ENCODE measurements at regions not wholly inside any gene's neighbourhood (a gene's known extent, or its start where the extent isn't known, plus 50 kb on each side); places are given as distances from the start of the nearest gene placed in this dataset.

DNA sequence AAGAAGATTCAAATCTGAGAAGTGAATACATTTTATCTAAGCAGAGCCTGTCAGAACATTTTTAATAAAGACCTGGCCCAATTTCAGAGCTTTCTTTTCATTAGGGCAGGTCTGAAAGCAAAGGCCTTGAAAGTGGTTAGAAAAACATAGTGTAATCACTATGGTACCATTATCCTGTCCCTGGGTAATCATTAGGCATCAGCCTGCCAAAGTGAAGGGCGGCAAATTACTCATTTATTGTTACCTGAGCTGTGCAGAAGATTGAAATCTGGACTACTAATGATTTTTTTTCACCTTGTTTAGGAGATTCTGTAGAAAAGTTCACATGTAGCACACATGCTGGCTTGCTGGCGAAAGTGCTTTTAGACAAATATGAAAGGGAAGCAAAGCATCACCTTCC, 92.6 kb upstream of the PRKD1 start:
- no peaks in the 10 kb centered on the region for H4K20me1 ChIP-seq (ENCODE audit: control insufficient read depth, insufficient read depth)

DNA sequence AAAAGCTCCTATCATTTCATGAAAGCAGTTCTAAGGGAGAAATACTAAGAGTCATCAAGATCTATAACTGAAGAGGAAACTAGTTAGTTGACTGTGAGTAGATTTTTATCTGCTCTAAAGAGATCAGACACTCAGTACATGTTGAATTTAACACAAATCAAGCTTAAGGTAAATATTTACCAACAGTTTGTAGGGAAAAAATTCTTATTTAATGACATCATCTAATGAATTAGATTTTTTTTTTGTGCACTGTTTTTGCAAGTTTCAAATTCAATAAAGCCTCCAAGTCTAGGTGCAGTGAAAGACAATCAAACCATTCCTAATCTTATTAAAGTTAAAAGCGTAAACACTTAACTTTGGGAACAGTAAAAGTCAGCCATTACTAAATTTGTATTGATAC, 93.0 kb upstream of the PRKD1 start:
- in situ Hi-C loops (cut with MboI) (no loop called here), intact Hi-C loops (cut with micrococcal nuclease; ENCODE audit: unreplicated experiment) (no loop called here)
- POLR2A ChIA-PET = no interaction called here
- ATAC-seq (no peak), DNase-seq (ENCODE audit: low read depth, low spot score) (no peak), FAIRE-seq (no peak)
- Histone ChIP-seq H3K79me2 (ENCODE audit: control insufficient read depth, insufficient read depth, low read length) (no peaks in the 10 kb centered on the region), H3K27ac (ENCODE audit: control insufficient read depth, insufficient read depth) (no peak overlapping the region), H3K27me3 (replicated peaks in 1 of 2; ENCODE audit: control insufficient read depth in 2 of 2, insufficient read depth in 2 of 2, low read length in 1 of 2) (no peaks in the 10 kb centered on the region), H2AFZ (ENCODE audit: control insufficient read depth, low read depth, low read length) (no peak overlapping the region), H3K4me2 (ENCODE audit: control insufficient read depth, insufficient read depth) (no peak overlapping the region), H3K4me3 (no peak overlapping the region), H4K20me1 (ENCODE audit: control insufficient read depth, insufficient read depth) (no peaks in the 10 kb centered on the region), H3K36me3 (ENCODE audit: control insufficient read depth in 2 of 2, insufficient read depth in 2 of 2, low read length in 1 of 2) (no peaks in the 10 kb centered on the region), H3K9ac (ENCODE audit: control insufficient read depth, insufficient read depth, low read length) (no peak overlapping the region), H3K9me3 (replicated peaks; ENCODE audit: control insufficient read depth, insufficient read depth, low read length) (no peaks in the 10 kb centered on the region), H3K4me1 (ENCODE audit: control insufficient read depth, insufficient read depth, low read length) (no peaks in the 10 kb centered on the region)
- RAD21 ChIA-PET (ENCODE audit: unreplicated experiment) = no interaction called here
- 78% methylated on average over 1 of the region's 1 CpG for WGBS (ENCODE audit: insufficient coverage, insufficient replicate concordance, low lambda C conversion rate, missing lambda C conversion rate)
- CTCF ChIA-PET = no interaction called here
- no TSS peak for BruUV-seq (replicated peaks)
- SMC1A ChIA-PET (ENCODE audit: uncharacterized antibody, unreplicated experiment) = no interaction called here
- no peak for TF ChIP-seq ZNF274 (IDR thresholded peaks at IDR 0.05; ENCODE audit: insufficient read depth, insufficient read length)
- no peak for TF ChIP-seq NR2C1 (IDR thresholded peaks at IDR 0.05)
- TF ChIP-seq, protein P1, sequence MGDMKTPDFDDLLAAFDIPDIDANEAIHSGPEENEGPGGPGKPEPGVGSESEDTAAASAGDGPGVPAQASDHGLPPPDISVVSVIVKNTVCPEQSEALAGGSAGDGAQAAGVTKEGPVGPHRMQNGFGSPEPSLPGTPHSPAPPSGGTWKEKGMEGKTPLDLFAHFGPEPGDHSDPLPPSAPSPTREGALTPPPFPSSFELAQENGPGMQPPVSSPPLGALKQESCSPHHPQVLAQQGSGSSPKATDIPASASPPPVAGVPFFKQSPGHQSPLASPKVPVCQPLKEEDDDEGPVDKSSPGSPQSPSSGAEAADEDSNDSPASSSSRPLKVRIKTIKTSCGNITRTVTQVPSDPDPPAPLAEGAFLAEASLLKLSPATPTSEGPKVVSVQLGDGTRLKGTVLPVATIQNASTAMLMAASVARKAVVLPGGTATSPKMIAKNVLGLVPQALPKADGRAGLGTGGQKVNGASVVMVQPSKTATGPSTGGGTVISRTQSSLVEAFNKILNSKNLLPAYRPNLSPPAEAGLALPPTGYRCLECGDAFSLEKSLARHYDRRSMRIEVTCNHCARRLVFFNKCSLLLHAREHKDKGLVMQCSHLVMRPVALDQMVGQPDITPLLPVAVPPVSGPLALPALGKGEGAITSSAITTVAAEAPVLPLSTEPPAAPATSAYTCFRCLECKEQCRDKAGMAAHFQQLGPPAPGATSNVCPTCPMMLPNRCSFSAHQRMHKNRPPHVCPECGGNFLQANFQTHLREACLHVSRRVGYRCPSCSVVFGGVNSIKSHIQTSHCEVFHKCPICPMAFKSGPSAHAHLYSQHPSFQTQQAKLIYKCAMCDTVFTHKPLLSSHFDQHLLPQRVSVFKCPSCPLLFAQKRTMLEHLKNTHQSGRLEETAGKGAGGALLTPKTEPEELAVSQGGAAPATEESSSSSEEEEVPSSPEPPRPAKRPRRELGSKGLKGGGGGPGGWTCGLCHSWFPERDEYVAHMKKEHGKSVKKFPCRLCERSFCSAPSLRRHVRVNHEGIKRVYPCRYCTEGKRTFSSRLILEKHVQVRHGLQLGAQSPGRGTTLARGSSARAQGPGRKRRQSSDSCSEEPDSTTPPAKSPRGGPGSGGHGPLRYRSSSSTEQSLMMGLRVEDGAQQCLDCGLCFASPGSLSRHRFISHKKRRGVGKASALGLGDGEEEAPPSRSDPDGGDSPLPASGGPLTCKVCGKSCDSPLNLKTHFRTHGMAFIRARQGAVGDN (IDR thresholded peaks at IDR 0.05) = no peak
- TF ChIP-seq BCL11A (IDR thresholded peaks at IDR 0.05; ENCODE audit: low read depth, low read length) = no peak
- TF ChIP-seq PML (IDR thresholded peaks at IDR 0.05; ENCODE audit: low read length) = no peak
- no peak for TF ChIP-seq FOXM1 (IDR thresholded peaks at IDR 0.05; ENCODE audit: low read depth, low read length)
- no peak for TF ChIP-seq IKZF2 (IDR thresholded peaks at IDR 0.05)
- TF ChIP-seq, protein P2, sequence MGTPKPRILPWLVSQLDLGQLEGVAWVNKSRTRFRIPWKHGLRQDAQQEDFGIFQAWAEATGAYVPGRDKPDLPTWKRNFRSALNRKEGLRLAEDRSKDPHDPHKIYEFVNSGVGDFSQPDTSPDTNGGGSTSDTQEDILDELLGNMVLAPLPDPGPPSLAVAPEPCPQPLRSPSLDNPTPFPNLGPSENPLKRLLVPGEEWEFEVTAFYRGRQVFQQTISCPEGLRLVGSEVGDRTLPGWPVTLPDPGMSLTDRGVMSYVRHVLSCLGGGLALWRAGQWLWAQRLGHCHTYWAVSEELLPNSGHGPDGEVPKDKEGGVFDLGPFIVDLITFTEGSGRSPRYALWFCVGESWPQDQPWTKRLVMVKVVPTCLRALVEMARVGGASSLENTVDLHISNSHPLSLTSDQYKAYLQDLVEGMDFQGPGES (IDR thresholded peaks at IDR 0.05) = no peak
- TF ChIP-seq RCOR1 (conservative IDR thresholded peaks at IDR 0.05; ENCODE audit: low read depth, low read length) = no peak
- no peak for TF ChIP-seq MTA3 (IDR thresholded peaks at IDR 0.05; ENCODE audit: borderline replicate concordance, low read length)

More for the DNA sequence above, 92.6 kb upstream of the PRKD1 start:
- intact Hi-C loops (cut with micrococcal nuclease; ENCODE audit: unreplicated experiment) (no loop called here), in situ Hi-C loops (cut with MboI) (no loop called here)
- H3K9me3 ChIP-seq (replicated peaks; ENCODE audit: control insufficient read depth, insufficient read depth, low read length) = no peaks in the 10 kb centered on the region
- H3K27ac ChIP-seq (ENCODE audit: control insufficient read depth, insufficient read depth) = no peak overlapping the region
- ATAC-seq (no peak), DNase-seq (ENCODE audit: low read depth, low spot score) (no peak), FAIRE-seq (no peak)
- ChIA-PET SMC1A (ENCODE audit: uncharacterized antibody, unreplicated experiment) (no interaction called here), POLR2A (no interaction called here), RAD21 (ENCODE audit: unreplicated experiment) (no interaction called here), CTCF (no interaction called here)
- TF ChIP-seq, protein P3, sequence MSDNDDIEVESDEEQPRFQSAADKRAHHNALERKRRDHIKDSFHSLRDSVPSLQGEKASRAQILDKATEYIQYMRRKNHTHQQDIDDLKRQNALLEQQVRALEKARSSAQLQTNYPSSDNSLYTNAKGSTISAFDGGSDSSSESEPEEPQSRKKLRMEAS (IDR thresholded peaks at IDR 0.05; ENCODE audit: low read depth, low read length) = no peak
- TF ChIP-seq TCF3 (IDR thresholded peaks at IDR 0.05; ENCODE audit: borderline replicate concordance, insufficient read depth, low read depth, low read length) (no peak), FOXK2 (IDR thresholded peaks at IDR 0.05) (no peak), POLR2A (IDR thresholded peaks at IDR 0.05; ENCODE audit: low read depth, low read length) (no peak), RUNX3 (IDR thresholded peaks at IDR 0.05; ENCODE audit: low read length) (no peak), DPF2 (IDR thresholded peaks at IDR 0.05) (no peak)
- TF ChIP-seq, protein P2 (IDR thresholded peaks at IDR 0.05) = no peak
- no peaks in the 10 kb centered on the region for H3K79me2 ChIP-seq (ENCODE audit: control insufficient read depth, insufficient read depth, low read length)
- no peaks in the 10 kb centered on the region for H3K27me3 ChIP-seq (replicated peaks in 1 of 2; ENCODE audit: control insufficient read depth in 2 of 2, insufficient read depth in 2 of 2, low read length in 1 of 2)
- H3K4me3 ChIP-seq = no peak overlapping the region
- no peaks in the 10 kb centered on the region for H3K36me3 ChIP-seq (ENCODE audit: control insufficient read depth in 2 of 2, insufficient read depth in 2 of 2, low read length in 1 of 2)
- BruUV-seq (replicated peaks) = no TSS peak
- WGBS (ENCODE audit: insufficient coverage, insufficient replicate concordance, low lambda C conversion rate, missing lambda C conversion rate) = 29% methylated on average over 2 of the region's 2 CpGs
- no peaks in the 10 kb centered on the region for H3K4me1 ChIP-seq (ENCODE audit: control insufficient read depth, insufficient read depth, low read length)
- H3K4me2 ChIP-seq (ENCODE audit: control insufficient read depth, insufficient read depth) = no peak overlapping the region
- no peak overlapping the region for H2AFZ ChIP-seq (ENCODE audit: control insufficient read depth, low read depth, low read length)
- no peak overlapping the region for H3K9ac ChIP-seq (ENCODE audit: control insufficient read depth, insufficient read depth, low read length)

Measured in GM12878 (cell line).